HEK293 (cell line): ENCODE measurements at regions not wholly inside any gene's neighbourhood (a gene's known extent, or its start where the extent isn't known, plus 50 kb on each side); places are given as distances from the start of the nearest gene placed in this dataset.

Experiments used
- CTCF ChIA-PET: fragments of 350-600 bp; formaldehyde crosslinking; extraction: SDS; loops from one replicate; lab custom pipeline; 2021; ENCODE audit warnings: antibody characterized with exemption; lab: Yijun Ruan, JAX
- POLR2A ChIA-PET: fragments of 300-600 bp; formaldehyde crosslinking; extraction: SDS; loops from one replicate; lab custom pipeline; 2020; ENCODE audit warnings: antibody characterized with exemption, inconsistent platforms; lab: Yijun Ruan, JAX
- H3K27ac ChIP-seq: fragments of 200-500 bp; sonication (Bioruptor generic); 2 replicates; pipeline ENCODE4 v1.5.1; 2014; ENCODE audit warnings: low read depth, low read length, control low read depth, inconsistent platforms; ENCODE audit errors: extremely low read depth
- H3K36me3 ChIP-seq, 2 experiments: fragments of 200-500 bp in 1 of 2; sonication (Bioruptor generic) in 1 of 2; 1 replicate in 1 of 2; 2 replicates in 1 of 2; pipeline ENCODE4 v1.5.1; 2014 to 2017; ENCODE audit warnings: inconsistent platforms in 2 of 2, low read length in 2 of 2; ENCODE audit not compliant: control insufficient read depth in 2 of 2, insufficient read depth in 1 of 2
- H3K4me1 ChIP-seq: fragments of 200-500 bp; sonication (Bioruptor generic); 2 replicates; pipeline ENCODE4 v1.5.1; 2014; ENCODE audit warnings: mild to moderate bottlenecking, low read length, inconsistent platforms; ENCODE audit not compliant: control insufficient read depth, insufficient read depth
- H3K4me3 ChIP-seq: 2 replicates; pipeline ENCODE4 v1.5.1; 2011; ENCODE audit warnings: low read depth, mild to moderate bottlenecking, control low read depth, low read length, moderate library complexity
- H3K9me3 ChIP-seq: fragments of 200-500 bp; sonication (Bioruptor generic); 2 replicates; pipeline ENCODE4 v1.5.1; 2014; ENCODE audit warnings: low read depth, low read length, inconsistent platforms; ENCODE audit not compliant: control insufficient read depth, insufficient read depth
- GLI4 ChIP-seq: fragments of 450-650 bp; formaldehyde crosslinking; IDR thresholded peaks from 2 replicates; pipeline ENCODE4 v1.5.1; 2016; ENCODE audit warnings: missing biosample characterization, missing genetic modification characterization
- GLIS1 ChIP-seq: fragments of 450-650 bp; formaldehyde crosslinking; IDR thresholded peaks from 2 replicates; pipeline ENCODE4 v1.5.1; 2016; ENCODE audit warnings: missing biosample characterization, missing genetic modification characterization
- KLF16 ChIP-seq: fragments of 450-650 bp; formaldehyde crosslinking; IDR thresholded peaks from 2 replicates; pipeline ENCODE4 v1.5.1; 2017; ENCODE audit warnings: missing biosample characterization, missing genetic modification characterization
- MZF1 ChIP-seq: fragments of 450-650 bp; formaldehyde crosslinking; IDR thresholded peaks from 2 replicates; pipeline ENCODE4 v1.5.1; 2017; ENCODE audit warnings: missing biosample characterization, missing genetic modification characterization, borderline replicate concordance
- SETDB1 ChIP-seq: IDR thresholded peaks from one replicate; pipeline ENCODE4 v1.6.1; 2017; ENCODE audit warnings: mild to moderate bottlenecking, low read length, moderate library complexity, mixed read lengths; ENCODE audit not compliant: insufficient read length
- TRIM28 ChIP-seq: IDR thresholded peaks from 2 replicates; pipeline ENCODE4 v1.6.1; 2011; ENCODE audit warnings: low read length, control low read depth, borderline replicate concordance
- ZFP69B ChIP-seq: fragments of 450-650 bp; formaldehyde crosslinking; IDR thresholded peaks from 2 replicates; pipeline ENCODE4 v1.5.1; 2016; ENCODE audit warnings: missing biosample characterization, missing genetic modification characterization
- ZIC2 ChIP-seq: fragments of 450-650 bp; formaldehyde crosslinking; IDR thresholded peaks from 2 replicates; pipeline ENCODE4 v1.5.1; 2016; ENCODE audit warnings: missing biosample characterization, missing genetic modification characterization
- ZNF10 ChIP-seq: fragments of 450-650 bp; formaldehyde crosslinking; IDR thresholded peaks from 2 replicates; pipeline ENCODE4 v1.5.1; 2017; ENCODE audit warnings: missing biosample characterization, missing genetic modification characterization
- ZNF2 ChIP-seq: fragments of 450-650 bp; formaldehyde crosslinking; IDR thresholded peaks from 2 replicates; pipeline ENCODE4 v1.5.1; 2016; ENCODE audit warnings: missing biosample characterization, missing genetic modification characterization
- ZNF311 ChIP-seq: fragments of 450-650 bp; formaldehyde crosslinking; IDR thresholded peaks from 2 replicates; pipeline ENCODE4 v1.5.1; 2017; ENCODE audit warnings: missing biosample characterization, missing genetic modification characterization, borderline replicate concordance
- ZNF335 ChIP-seq: fragments of 450-650 bp; formaldehyde crosslinking; conservative IDR thresholded peaks from 2 replicates; pipeline ENCODE4 v1.5.1; 2016; ENCODE audit warnings: missing biosample characterization, missing genetic modification characterization
- ZNF366 ChIP-seq: fragments of 450-650 bp; formaldehyde crosslinking; conservative IDR thresholded peaks from 2 replicates; pipeline ENCODE4 v1.5.1; 2016; ENCODE audit warnings: missing biosample characterization, missing genetic modification characterization
- ZNF433 ChIP-seq: fragments of 450-650 bp; formaldehyde crosslinking; IDR thresholded peaks from 2 replicates; pipeline ENCODE4 v1.5.1; 2016; ENCODE audit warnings: missing biosample characterization, missing genetic modification characterization, low read depth
- ZNF510 ChIP-seq: fragments of 450-650 bp; formaldehyde crosslinking; IDR thresholded peaks from 2 replicates; pipeline ENCODE4 v1.5.1; 2018; ENCODE audit warnings: mild to moderate bottlenecking, missing genetic modification characterization, missing biosample characterization; ENCODE audit not compliant: insufficient replicate concordance
- ZNF521 ChIP-seq: fragments of 450-650 bp; formaldehyde crosslinking; IDR thresholded peaks from 2 replicates; pipeline ENCODE4 v1.5.1; 2017; ENCODE audit warnings: missing biosample characterization, mild to moderate bottlenecking, missing genetic modification characterization
- ZNF768 ChIP-seq: fragments of 450-650 bp; formaldehyde crosslinking; IDR thresholded peaks from 2 replicates; pipeline ENCODE4 v1.5.1; 2018; ENCODE audit warnings: missing biosample characterization, mild to moderate bottlenecking, missing genetic modification characterization
- ZNF776 ChIP-seq: fragments of 450-650 bp; formaldehyde crosslinking; IDR thresholded peaks from 2 replicates; pipeline ENCODE4 v1.5.0; 2017; ENCODE audit warnings: missing biosample characterization, missing genetic modification characterization, borderline replicate concordance
- TF ChIP-seq, protein P1 (sequence below): fragments of 450-650 bp; formaldehyde crosslinking; IDR thresholded peaks from 2 replicates; pipeline ENCODE4 v1.5.1; 2016; ENCODE audit warnings: missing biosample characterization, missing genetic modification characterization, low read depth
- TF ChIP-seq, protein P2 (sequence below): fragments of 450-650 bp; formaldehyde crosslinking; IDR thresholded peaks from 2 replicates; pipeline ENCODE4 v1.5.1; 2016; ENCODE audit warnings: missing biosample characterization, missing genetic modification characterization

DNA sequence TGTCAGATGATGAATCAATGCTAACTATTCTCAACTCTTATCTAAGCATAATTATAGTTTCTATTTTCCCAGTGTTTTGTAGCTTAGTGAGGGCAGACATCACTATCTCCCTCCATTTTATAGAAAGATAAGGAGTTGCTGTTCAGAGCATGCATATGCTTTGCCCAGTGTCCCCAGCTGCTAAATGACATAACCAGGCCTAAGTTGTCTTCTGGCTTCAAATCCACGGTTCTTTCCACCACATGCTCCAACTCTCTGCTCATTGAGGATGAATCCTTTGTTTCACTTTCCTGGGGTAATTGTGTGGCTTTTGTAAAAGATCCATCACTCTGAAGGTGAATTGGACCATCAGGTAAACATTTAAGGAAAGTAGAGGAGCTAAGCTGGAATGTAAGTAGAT is 134.0 kb downstream of the SNX10 start (continued):
- TF ChIP-seq ZNF335 (no peak), GLIS1 (tag by site-specific recombination) (no peak), ZNF510 (tag by site-specific recombination) (no peak), ZNF768 (tag by site-specific recombination) (no peak), ZIC2 (tag by site-specific recombination) (no peak), ZNF433 (tag by site-specific recombination) (no peak), TRIM28 (0 out of 2 replicates have a peak, but pooled peaks have one; percentile 52)

DNA sequence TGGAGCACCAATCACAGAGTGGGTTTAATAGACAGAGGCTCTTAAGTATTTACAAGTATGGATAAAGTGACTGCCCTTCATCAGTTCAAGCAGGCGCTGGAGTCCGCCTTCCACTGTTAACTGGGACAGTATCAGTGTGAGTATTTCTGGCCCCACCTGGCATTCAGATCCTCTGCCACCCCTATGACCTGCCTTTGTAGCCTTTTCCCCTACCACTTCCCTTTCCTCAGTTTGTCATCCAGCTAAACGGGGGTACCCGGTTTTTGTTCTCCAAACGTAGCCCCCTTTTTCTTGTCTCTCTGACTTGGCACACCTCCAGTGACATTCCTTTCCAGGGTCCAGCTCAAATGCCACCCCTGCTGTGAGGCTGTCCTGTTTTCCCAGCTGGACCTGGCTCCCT is 134.4 kb downstream of the SNX10 start:
- POLR2A ChIA-PET: no interaction called here
- Histone ChIP-seq H3K36me3 (no peaks in the 10 kb centered on the region), H3K4me3 (no peak overlapping the region), H3K4me1 (peaks cover 11% of the 10 kb centered on the region), H3K27ac (peak overlapping the region; percentile 34; the same call in 1 of the 2 replicates), H3K9me3 (no peaks in the 10 kb centered on the region)
- CTCF ChIA-PET: interaction anchor here (0.6 to 1.0 kb wide), 4 partner anchors 49 to 1006 kb away, joined by 3 read pairs; no protein-coding TSS in a partner anchor
- no peak for TF ChIP-seq ZNF366 (tag by site-specific recombination)
- TF ChIP-seq, protein P1, sequence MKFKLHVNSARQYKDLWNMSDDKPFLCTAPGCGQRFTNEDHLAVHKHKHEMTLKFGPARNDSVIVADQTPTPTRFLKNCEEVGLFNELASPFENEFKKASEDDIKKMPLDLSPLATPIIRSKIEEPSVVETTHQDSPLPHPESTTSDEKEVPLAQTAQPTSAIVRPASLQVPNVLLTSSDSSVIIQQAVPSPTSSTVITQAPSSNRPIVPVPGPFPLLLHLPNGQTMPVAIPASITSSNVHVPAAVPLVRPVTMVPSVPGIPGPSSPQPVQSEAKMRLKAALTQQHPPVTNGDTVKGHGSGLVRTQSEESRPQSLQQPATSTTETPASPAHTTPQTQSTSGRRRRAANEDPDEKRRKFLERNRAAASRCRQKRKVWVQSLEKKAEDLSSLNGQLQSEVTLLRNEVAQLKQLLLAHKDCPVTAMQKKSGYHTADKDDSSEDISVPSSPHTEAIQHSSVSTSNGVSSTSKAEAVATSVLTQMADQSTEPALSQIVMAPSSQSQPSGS (tag by site-specific recombination): no peak
- TF ChIP-seq ZFP69B (tag by site-specific recombination): peak; percentile 77; the same call in 1 of the 2 replicates
- TF ChIP-seq ZNF10 (tag by site-specific recombination): 0 out of 2 replicates have a peak, but pooled peaks have one; percentile 44
- TF ChIP-seq KLF16 (tag by site-specific recombination): no peak
- TF ChIP-seq, protein P2, sequence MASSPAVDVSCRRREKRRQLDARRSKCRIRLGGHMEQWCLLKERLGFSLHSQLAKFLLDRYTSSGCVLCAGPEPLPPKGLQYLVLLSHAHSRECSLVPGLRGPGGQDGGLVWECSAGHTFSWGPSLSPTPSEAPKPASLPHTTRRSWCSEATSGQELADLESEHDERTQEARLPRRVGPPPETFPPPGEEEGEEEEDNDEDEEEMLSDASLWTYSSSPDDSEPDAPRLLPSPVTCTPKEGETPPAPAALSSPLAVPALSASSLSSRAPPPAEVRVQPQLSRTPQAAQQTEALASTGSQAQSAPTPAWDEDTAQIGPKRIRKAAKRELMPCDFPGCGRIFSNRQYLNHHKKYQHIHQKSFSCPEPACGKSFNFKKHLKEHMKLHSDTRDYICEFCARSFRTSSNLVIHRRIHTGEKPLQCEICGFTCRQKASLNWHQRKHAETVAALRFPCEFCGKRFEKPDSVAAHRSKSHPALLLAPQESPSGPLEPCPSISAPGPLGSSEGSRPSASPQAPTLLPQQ (tag by site-specific recombination): peak; percentile 90
- no peak for TF ChIP-seq ZNF311
- peak; percentile 36; the same call in 1 of the 2 replicates for TF ChIP-seq ZNF335
- no peak for TF ChIP-seq ZNF521
- no peak for TF ChIP-seq SETDB1

DNA sequence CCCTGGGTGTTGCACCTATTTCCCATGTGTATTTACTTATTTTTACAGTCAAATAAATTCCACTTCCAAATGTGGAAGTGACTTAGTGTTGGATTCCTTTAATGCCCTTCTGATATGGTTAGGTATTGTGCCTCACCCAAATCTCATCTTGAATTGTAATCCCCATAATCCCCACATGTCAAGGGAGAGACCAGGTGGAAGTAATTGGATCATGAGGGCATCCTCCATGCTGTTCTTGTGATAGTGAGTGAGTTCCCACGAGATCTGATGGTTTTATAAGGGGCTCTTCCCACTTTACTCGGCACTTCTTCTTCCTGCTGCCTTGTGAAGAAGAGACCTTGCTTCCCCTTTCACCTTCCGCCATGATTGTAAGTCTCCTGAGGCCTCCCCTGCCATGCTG is 136.9 kb downstream of the SNX10 start:
- Histone ChIP-seq H3K9me3 (no peaks in the 10 kb centered on the region), H3K4me1 (peaks cover 11% of the 10 kb centered on the region), H3K4me3 (no peak overlapping the region), H3K27ac (no peak overlapping the region), H3K36me3 (no peaks in the 10 kb centered on the region)
- CTCF ChIA-PET: interaction anchor here (0.6 kb wide), 1 partner anchor 29 kb away, joined by 5 read pairs; no protein-coding TSS in a partner anchor
- POLR2A ChIA-PET: no interaction called here
- TF ChIP-seq GLI4 (tag by site-specific recombination): no peak
- TF ChIP-seq ZNF2: no peak
- 0 out of 2 replicates have a peak, but pooled peaks have one; percentile 46 for TF ChIP-seq MZF1 (tag by site-specific recombination)
- TF ChIP-seq ZNF776: no peak
